ENCODE measurements at regions not wholly inside any gene's neighbourhood (a gene's known extent, or its start where the extent isn't known, plus 50 kb on each side); places are given as distances from the start of the nearest gene placed in this dataset.
"Not testable (repeated sequence)": the region's sequence is repeated elsewhere in the genome, so short reads cannot be mapped to it uniquely, and the experiment has no call there.

- Histone ChIP-seq H3K4me3 (ENCODE audit: low read depth, low read length) (no peak overlapping the region), H3K27me3 (ENCODE audit: control insufficient read depth, insufficient read depth, low read length) (no peaks in the 10 kb centered on the region), H3K27ac (ENCODE audit: low read depth, low read length) (no peak overlapping the region), H3K9me3 (ENCODE audit: control insufficient read depth, insufficient read depth, low read length) (peaks cover 77% of the 10 kb centered on the region)
- DNase-seq (ENCODE audit: low read depth, low spot score), result no peak
- ChIA-PET CTCF (no interaction called here), POLR2A (no interaction called here)
- no peak for TF ChIP-seq CTCF (IDR thresholded peaks at IDR 0.05; ENCODE audit: low read depth, low read length)
Observed at GRCh38 chr6:169918239-169918953, 167.0 kb downstream of the ERMARD start.

- H3K27me3 ChIP-seq (ENCODE audit: control insufficient read depth, insufficient read depth, low read length), result no peaks in the 10 kb centered on the region
- CTCF ChIA-PET, result no interaction called here
Observed at GRCh38 chr6:169917153-169917552, 165.7 kb downstream of the ERMARD start.

GRCh38 chr6:169915769-169916550 is 164.5 kb downstream of the ERMARD start:
- no peak overlapping the region for H3K4me3 ChIP-seq (ENCODE audit: low read depth, low read length)
- peaks cover 77% of the 10 kb centered on the region for H3K9me3 ChIP-seq (ENCODE audit: control insufficient read depth, insufficient read depth, low read length)
- no peaks in the 10 kb centered on the region for H3K27me3 ChIP-seq (ENCODE audit: control insufficient read depth, insufficient read depth, low read length)
- CTCF ChIA-PET, result no interaction called here
- POLR2A ChIA-PET, result no interaction called here
- no peak overlapping the region for H3K27ac ChIP-seq (ENCODE audit: low read depth, low read length)
- TF ChIP-seq CTCF (IDR thresholded peaks at IDR 0.05; ENCODE audit: low read depth, low read length), result no peak
- DNase-seq (ENCODE audit: low read depth, low spot score), result no peak

More at GRCh38 chr6:169917153-169917552, 165.7 kb downstream of the ERMARD start:
- TF ChIP-seq CTCF (IDR thresholded peaks at IDR 0.05; ENCODE audit: low read depth, low read length), result no peak
- POLR2A ChIA-PET, result no interaction called here
- H3K27ac ChIP-seq (ENCODE audit: low read depth, low read length), result no peak overlapping the region
- no peak overlapping the region for H3K4me3 ChIP-seq (ENCODE audit: low read depth, low read length)
- no peak for DNase-seq (ENCODE audit: low read depth, low spot score)
- H3K9me3 ChIP-seq (ENCODE audit: control insufficient read depth, insufficient read depth, low read length), result peaks cover 76% of the 10 kb centered on the region

- H3K27ac ChIP-seq (ENCODE audit: low read depth, low read length); CTCF ChIA-PET; H3K4me3 ChIP-seq (ENCODE audit: low read depth, low read length); DNase-seq (ENCODE audit: low read depth, low spot score); H3K27me3 ChIP-seq (ENCODE audit: control insufficient read depth, insufficient read depth, low read length); POLR2A ChIA-PET: not testable (repeated sequence)
- H3K9me3 ChIP-seq (ENCODE audit: control insufficient read depth, insufficient read depth, low read length), result peaks cover 66% of the 10 kb centered on the region
Observed at GRCh38 chr6:169913745-169914144, 162.3 kb downstream of the ERMARD start.

GRCh38 chr6:169913096-169913638 is 161.7 kb downstream of the ERMARD start:
- TF ChIP-seq CTCF (IDR thresholded peaks at IDR 0.05; ENCODE audit: low read depth, low read length), result no peak
- Histone ChIP-seq H3K27ac (ENCODE audit: low read depth, low read length) (no peak overlapping the region), H3K27me3 (ENCODE audit: control insufficient read depth, insufficient read depth, low read length) (no peaks in the 10 kb centered on the region), H3K4me3 (ENCODE audit: low read depth, low read length) (no peak overlapping the region), H3K9me3 (ENCODE audit: control insufficient read depth, insufficient read depth, low read length) (peaks cover 66% of the 10 kb centered on the region)
- no peak for DNase-seq (ENCODE audit: low read depth, low spot score)
- ChIA-PET CTCF (no interaction called here), POLR2A (no interaction called here)
